ENCODE measurements at regions not wholly inside any gene's neighbourhood (a gene's known extent, or its start where the extent isn't known, plus 50 kb on each side); places are given as distances from the start of the nearest gene placed in this dataset.

- no peaks in the 10 kb centered on the region for H3K27me3 Mint-ChIP-seq (ENCODE audit: low read depth in 3 of 3)
- Histone ChIP-seq H3K36me3 (replicated peaks in 1 of 2; ENCODE audit: control insufficient read depth in 1 of 2, insufficient read depth in 2 of 2, low read length in 2 of 2) (no peaks in the 10 kb centered on the region), H3K79me2 (ENCODE audit: insufficient read depth, low read length) (no peaks in the 10 kb centered on the region), H3K4me2 (replicated peaks; ENCODE audit: extremely low read depth, low read length, poor library complexity, severe bottlenecking) (no peak overlapping the region), H3K4me3 (replicated peaks in 1 of 3; ENCODE audit: low read depth in 2 of 3, low read length in 3 of 3) (no peak overlapping the region), H3K9me3 (replicated peaks in 1 of 2; ENCODE audit: control insufficient read depth in 1 of 2, insufficient read depth in 1 of 2, low read length in 2 of 2) (no peaks in the 10 kb centered on the region), H3K27ac (ENCODE audit: low read depth in 1 of 2, low read length in 2 of 2) (no peak overlapping the region), H3K4me1 (ENCODE audit: control insufficient read depth in 1 of 2, insufficient read depth in 2 of 2, low read length in 2 of 2) (peaks cover 9 to 15% of the 10 kb centered on the region in 2 donors), H3K9ac (ENCODE audit: insufficient read depth, low read length, poor library complexity, severe bottlenecking) (no peak overlapping the region), H4K20me1 (ENCODE audit: insufficient read depth, low read length) (no peaks in the 10 kb centered on the region), H2AFZ (ENCODE audit: insufficient read depth, low read depth, low read length, poor library complexity, severe bottlenecking) (no peak overlapping the region), H3K27me3 (ENCODE audit: control insufficient read depth in 2 of 2, insufficient read depth in 2 of 2, low read length in 2 of 2) (no peaks in the 10 kb centered on the region)
- H3K9me3 Mint-ChIP-seq: peaks cover 0 to 2% (median 0%) of the 10 kb centered on the region in 7 donors
- no peak for DNase-seq
- TF ChIP-seq, protein P1, sequence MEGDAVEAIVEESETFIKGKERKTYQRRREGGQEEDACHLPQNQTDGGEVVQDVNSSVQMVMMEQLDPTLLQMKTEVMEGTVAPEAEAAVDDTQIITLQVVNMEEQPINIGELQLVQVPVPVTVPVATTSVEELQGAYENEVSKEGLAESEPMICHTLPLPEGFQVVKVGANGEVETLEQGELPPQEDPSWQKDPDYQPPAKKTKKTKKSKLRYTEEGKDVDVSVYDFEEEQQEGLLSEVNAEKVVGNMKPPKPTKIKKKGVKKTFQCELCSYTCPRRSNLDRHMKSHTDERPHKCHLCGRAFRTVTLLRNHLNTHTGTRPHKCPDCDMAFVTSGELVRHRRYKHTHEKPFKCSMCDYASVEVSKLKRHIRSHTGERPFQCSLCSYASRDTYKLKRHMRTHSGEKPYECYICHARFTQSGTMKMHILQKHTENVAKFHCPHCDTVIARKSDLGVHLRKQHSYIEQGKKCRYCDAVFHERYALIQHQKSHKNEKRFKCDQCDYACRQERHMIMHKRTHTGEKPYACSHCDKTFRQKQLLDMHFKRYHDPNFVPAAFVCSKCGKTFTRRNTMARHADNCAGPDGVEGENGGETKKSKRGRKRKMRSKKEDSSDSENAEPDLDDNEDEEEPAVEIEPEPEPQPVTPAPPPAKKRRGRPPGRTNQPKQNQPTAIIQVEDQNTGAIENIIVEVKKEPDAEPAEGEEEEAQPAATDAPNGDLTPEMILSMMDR (IDR thresholded peaks at IDR 0.05): no peak
- intact Hi-C loops (cut with micrococcal nuclease): no loop called here
- no peak overlapping the region for H3K4me3 Mint-ChIP-seq
- H3K36me3 Mint-ChIP-seq: no peaks in the 10 kb centered on the region
- 100% methylated on average over 1 of the region's 2 CpGs for WGBS (ENCODE audit: insufficient coverage)
- peaks cover 12% of the 10 kb centered on the region for H3K4me1 Mint-ChIP-seq
- no peak overlapping the region for H3K27ac Mint-ChIP-seq
These were observed 170.6 kb upstream of the RUNX1 start for GRCh38 chr21:35219719-35220118.

DNA sequence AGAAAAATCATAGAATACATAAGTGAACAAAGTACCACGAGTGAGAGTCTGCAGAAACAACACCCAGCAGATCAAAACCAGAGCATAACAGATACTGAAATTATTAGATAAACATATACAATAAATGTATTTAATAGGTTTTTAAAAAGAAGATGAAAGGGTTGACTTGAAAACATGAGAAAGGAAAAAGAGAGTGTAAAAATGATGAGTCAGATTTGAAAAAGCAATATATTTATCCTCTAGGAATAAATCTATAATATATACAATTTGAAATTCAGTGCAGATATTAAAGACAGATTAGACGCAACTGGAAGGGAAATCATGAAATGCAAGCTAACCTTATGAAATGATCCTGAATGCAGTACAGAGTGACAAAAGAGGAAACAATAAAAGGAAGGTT is 170.2 kb upstream of the RUNX1 start:
- no peak overlapping the region for H3K27ac Mint-ChIP-seq
- intact Hi-C loops (cut with micrococcal nuclease): no loop called here

More for the DNA sequence above, 170.2 kb upstream of the RUNX1 start:
- no peaks in the 10 kb centered on the region for H3K36me3 Mint-ChIP-seq
- no peak overlapping the region for H3K4me3 ChIP-seq (replicated peaks in 1 of 3; ENCODE audit: low read depth in 2 of 3, low read length in 3 of 3)
- DNase-seq: no peak
- H4K20me1 ChIP-seq (ENCODE audit: insufficient read depth, low read length): no peaks in the 10 kb centered on the region
- H3K36me3 ChIP-seq (replicated peaks in 1 of 2; ENCODE audit: control insufficient read depth in 1 of 2, insufficient read depth in 2 of 2, low read length in 2 of 2): no peaks in the 10 kb centered on the region
- peaks cover 0 to 2% (median 0%) of the 10 kb centered on the region in 7 donors for H3K9me3 Mint-ChIP-seq
- no CpG with 5 or more reads among the region's 2 CpGs for WGBS (ENCODE audit: insufficient coverage)
- no peak overlapping the region for H3K9ac ChIP-seq (ENCODE audit: insufficient read depth, low read length, poor library complexity, severe bottlenecking)
- H3K4me1 ChIP-seq (ENCODE audit: control insufficient read depth in 1 of 2, insufficient read depth in 2 of 2, low read length in 2 of 2): peaks cover 9 to 15% of the 10 kb centered on the region in 2 donors
- H3K79me2 ChIP-seq (ENCODE audit: insufficient read depth, low read length): no peaks in the 10 kb centered on the region
- no peak overlapping the region for H3K4me2 ChIP-seq (replicated peaks; ENCODE audit: extremely low read depth, low read length, poor library complexity, severe bottlenecking)
- H3K9me3 ChIP-seq (replicated peaks in 1 of 2; ENCODE audit: control insufficient read depth in 1 of 2, insufficient read depth in 1 of 2, low read length in 2 of 2): no peaks in the 10 kb centered on the region
- H3K27me3 ChIP-seq (ENCODE audit: control insufficient read depth in 2 of 2, insufficient read depth in 2 of 2, low read length in 2 of 2): no peaks in the 10 kb centered on the region
- no peak overlapping the region for H3K27ac ChIP-seq (ENCODE audit: low read depth in 1 of 2, low read length in 2 of 2)
- H3K27me3 Mint-ChIP-seq (ENCODE audit: low read depth in 3 of 3): no peaks in the 10 kb centered on the region
- H3K4me1 Mint-ChIP-seq: peaks cover 12% of the 10 kb centered on the region
- H2AFZ ChIP-seq (ENCODE audit: insufficient read depth, low read depth, low read length, poor library complexity, severe bottlenecking): no peak overlapping the region
- no peak overlapping the region for H3K4me3 Mint-ChIP-seq
- TF ChIP-seq, protein P1 (IDR thresholded peaks at IDR 0.05): no peak

All from CD14-positive monocyte (primary cell).